ENCODE measurements at regions not wholly inside any gene's neighbourhood (a gene's known extent, or its start where the extent isn't known, plus 50 kb on each side); places are given as distances from the start of the nearest gene placed in this dataset.

DNA sequence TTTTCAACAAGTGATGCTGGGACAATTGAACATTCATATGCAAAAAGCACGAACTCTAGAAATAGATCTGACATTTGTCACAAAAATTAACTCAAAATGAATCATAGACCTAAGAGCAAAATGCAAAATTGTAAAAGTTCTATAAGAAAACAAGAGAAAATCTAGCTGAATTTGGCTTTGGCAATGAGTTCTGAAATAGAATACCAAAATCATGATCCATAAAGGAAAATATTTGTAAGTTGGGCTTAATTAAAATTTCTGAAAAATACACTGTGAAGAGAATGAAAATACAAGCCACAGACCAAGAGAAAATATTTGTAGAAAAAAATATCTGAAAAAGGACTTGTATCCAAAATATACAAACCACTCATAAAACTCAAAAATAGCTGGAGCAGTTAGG is 698.8 kb upstream of the CELF2 start:
- no peak overlapping the region for H3K27ac ChIP-seq (replicated peaks)
- no peak for DNase-seq (ENCODE audit: low read depth in 1 of 2, low spot score in 1 of 2)
- no peaks in the 10 kb centered on the region for H3K27me3 ChIP-seq (ENCODE audit: insufficient read depth, poor library complexity, severe bottlenecking)
- H3K4me3 ChIP-seq (replicated peaks; ENCODE audit: insufficient read depth, low read length), result no peak overlapping the region
- TF ChIP-seq SPI1 (IDR thresholded peaks at IDR 0.05; ENCODE audit: borderline replicate concordance, low read depth) (no peak), GABPA (IDR thresholded peaks at IDR 0.05; ENCODE audit: low read depth) (no peak), POLR2AphosphoS5 (IDR thresholded peaks at IDR 0.05; ENCODE audit: low read depth) (no peak)
- TF ChIP-seq, protein P1, sequence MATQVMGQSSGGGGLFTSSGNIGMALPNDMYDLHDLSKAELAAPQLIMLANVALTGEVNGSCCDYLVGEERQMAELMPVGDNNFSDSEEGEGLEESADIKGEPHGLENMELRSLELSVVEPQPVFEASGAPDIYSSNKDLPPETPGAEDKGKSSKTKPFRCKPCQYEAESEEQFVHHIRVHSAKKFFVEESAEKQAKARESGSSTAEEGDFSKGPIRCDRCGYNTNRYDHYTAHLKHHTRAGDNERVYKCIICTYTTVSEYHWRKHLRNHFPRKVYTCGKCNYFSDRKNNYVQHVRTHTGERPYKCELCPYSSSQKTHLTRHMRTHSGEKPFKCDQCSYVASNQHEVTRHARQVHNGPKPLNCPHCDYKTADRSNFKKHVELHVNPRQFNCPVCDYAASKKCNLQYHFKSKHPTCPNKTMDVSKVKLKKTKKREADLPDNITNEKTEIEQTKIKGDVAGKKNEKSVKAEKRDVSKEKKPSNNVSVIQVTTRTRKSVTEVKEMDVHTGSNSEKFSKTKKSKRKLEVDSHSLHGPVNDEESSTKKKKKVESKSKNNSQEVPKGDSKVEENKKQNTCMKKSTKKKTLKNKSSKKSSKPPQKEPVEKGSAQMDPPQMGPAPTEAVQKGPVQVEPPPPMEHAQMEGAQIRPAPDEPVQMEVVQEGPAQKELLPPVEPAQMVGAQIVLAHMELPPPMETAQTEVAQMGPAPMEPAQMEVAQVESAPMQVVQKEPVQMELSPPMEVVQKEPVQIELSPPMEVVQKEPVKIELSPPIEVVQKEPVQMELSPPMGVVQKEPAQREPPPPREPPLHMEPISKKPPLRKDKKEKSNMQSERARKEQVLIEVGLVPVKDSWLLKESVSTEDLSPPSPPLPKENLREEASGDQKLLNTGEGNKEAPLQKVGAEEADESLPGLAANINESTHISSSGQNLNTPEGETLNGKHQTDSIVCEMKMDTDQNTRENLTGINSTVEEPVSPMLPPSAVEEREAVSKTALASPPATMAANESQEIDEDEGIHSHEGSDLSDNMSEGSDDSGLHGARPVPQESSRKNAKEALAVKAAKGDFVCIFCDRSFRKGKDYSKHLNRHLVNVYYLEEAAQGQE (IDR thresholded peaks at IDR 0.05; ENCODE audit: insufficient replicate concordance, low read depth), result no peak

DNA sequence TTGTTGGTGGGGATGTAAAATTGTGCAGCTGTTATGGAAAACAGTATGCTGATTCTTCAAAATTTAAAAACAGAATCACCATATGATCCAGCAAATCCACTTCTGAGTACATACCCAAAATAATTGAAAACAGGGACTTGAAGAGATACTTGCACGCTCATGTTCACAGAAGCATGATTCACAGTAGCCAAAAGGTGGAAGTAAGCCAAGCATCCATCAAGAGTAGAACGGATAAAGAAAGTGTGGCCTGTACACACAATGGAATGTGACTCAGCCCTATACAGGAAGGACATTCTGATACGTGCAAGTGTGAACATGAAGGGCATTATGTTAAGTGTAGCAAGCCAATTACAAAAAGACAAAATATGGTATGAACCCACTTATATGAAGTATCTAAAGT is 696.7 kb upstream of the CELF2 start:
- TF ChIP-seq, protein P1 (IDR thresholded peaks at IDR 0.05; ENCODE audit: insufficient replicate concordance, low read depth), result no peak
- TF ChIP-seq SPI1 (IDR thresholded peaks at IDR 0.05; ENCODE audit: borderline replicate concordance, low read depth) (no peak), GABPA (IDR thresholded peaks at IDR 0.05; ENCODE audit: low read depth) (no peak), POLR2AphosphoS5 (IDR thresholded peaks at IDR 0.05; ENCODE audit: low read depth) (no peak)
- TF ChIP-seq, protein P2, sequence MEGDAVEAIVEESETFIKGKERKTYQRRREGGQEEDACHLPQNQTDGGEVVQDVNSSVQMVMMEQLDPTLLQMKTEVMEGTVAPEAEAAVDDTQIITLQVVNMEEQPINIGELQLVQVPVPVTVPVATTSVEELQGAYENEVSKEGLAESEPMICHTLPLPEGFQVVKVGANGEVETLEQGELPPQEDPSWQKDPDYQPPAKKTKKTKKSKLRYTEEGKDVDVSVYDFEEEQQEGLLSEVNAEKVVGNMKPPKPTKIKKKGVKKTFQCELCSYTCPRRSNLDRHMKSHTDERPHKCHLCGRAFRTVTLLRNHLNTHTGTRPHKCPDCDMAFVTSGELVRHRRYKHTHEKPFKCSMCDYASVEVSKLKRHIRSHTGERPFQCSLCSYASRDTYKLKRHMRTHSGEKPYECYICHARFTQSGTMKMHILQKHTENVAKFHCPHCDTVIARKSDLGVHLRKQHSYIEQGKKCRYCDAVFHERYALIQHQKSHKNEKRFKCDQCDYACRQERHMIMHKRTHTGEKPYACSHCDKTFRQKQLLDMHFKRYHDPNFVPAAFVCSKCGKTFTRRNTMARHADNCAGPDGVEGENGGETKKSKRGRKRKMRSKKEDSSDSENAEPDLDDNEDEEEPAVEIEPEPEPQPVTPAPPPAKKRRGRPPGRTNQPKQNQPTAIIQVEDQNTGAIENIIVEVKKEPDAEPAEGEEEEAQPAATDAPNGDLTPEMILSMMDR (IDR thresholded peaks at IDR 0.05; ENCODE audit: insufficient read depth, low read length), result no peak
- Histone ChIP-seq H3K27ac (replicated peaks) (no peak overlapping the region), H3K4me3 (replicated peaks; ENCODE audit: insufficient read depth, low read length) (no peak overlapping the region), H3K27me3 (ENCODE audit: insufficient read depth, poor library complexity, severe bottlenecking) (no peaks in the 10 kb centered on the region)
- no peak for DNase-seq (ENCODE audit: low read depth in 1 of 2, low spot score in 1 of 2)

DNA sequence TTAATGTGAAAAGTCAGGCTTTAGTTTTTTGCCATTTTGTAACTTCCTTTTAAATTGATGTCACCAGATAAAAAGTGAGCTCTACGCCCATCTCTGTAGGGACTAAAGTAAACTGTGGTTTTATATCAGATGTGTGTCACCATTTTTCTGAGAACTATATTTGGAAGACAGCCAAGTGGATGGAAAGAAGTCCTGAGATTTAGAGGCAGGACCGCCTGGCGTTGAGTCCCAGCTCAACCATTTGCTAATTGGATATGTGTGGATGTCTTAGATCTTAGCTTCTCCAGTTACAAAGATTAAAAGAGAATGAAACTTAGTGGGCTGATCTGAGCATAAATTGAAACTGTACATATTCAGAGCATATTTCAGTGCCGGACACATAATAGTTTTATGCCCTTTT is 691.6 kb upstream of the CELF2 start:
- TF ChIP-seq SPI1 (IDR thresholded peaks at IDR 0.05; ENCODE audit: borderline replicate concordance, low read depth), result no peak
- H3K27me3 ChIP-seq (ENCODE audit: insufficient read depth, poor library complexity, severe bottlenecking), result no peaks in the 10 kb centered on the region
- H3K4me3 ChIP-seq (replicated peaks; ENCODE audit: insufficient read depth, low read length), result no peak overlapping the region
- no peak overlapping the region for H3K27ac ChIP-seq (replicated peaks)
- DNase-seq (ENCODE audit: low read depth in 1 of 2, low spot score in 1 of 2), result no peak

DNA sequence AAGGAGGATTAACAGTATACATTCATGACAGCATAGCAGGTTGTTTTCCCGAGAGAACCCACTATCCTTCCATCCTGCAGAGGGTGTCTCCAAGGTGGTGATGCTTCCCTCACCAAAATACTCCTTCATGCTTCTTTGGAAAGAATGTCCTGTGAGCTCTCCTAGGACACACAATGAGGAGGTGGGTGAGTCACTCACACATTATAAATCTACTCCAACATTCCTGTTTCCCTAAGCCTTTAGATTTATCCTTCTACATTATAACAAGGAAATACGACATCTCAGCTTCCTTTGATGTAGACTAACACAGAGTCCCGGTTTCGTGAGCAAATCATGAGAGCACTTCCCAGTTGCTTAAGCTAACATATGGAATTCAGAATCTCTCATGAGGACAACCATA is 689.7 kb upstream of the CELF2 start:
- DNase-seq (ENCODE audit: low read depth in 1 of 2, low spot score in 1 of 2), result no peak
- TF ChIP-seq, protein P2 (IDR thresholded peaks at IDR 0.05; ENCODE audit: insufficient read depth, low read length), result no peak
- TF ChIP-seq SPI1 (IDR thresholded peaks at IDR 0.05; ENCODE audit: borderline replicate concordance, low read depth) (no peak), POLR2AphosphoS5 (IDR thresholded peaks at IDR 0.05; ENCODE audit: low read depth) (no peak), GABPA (IDR thresholded peaks at IDR 0.05; ENCODE audit: low read depth) (no peak)
- TF ChIP-seq, protein P1 (IDR thresholded peaks at IDR 0.05; ENCODE audit: insufficient replicate concordance, low read depth), result no peak
- no peaks in the 10 kb centered on the region for H3K27me3 ChIP-seq (ENCODE audit: insufficient read depth, poor library complexity, severe bottlenecking)
- H3K27ac ChIP-seq (replicated peaks), result no peak overlapping the region
- no peak overlapping the region for H3K4me3 ChIP-seq (replicated peaks; ENCODE audit: insufficient read depth, low read length)

Measured in HL-60 (cell line).